ENCODE measurements at regions not wholly inside any gene's neighbourhood (a gene's known extent, or its start where the extent isn't known, plus 50 kb on each side); places are given as distances from the start of the nearest gene placed in this dataset.

DNA sequence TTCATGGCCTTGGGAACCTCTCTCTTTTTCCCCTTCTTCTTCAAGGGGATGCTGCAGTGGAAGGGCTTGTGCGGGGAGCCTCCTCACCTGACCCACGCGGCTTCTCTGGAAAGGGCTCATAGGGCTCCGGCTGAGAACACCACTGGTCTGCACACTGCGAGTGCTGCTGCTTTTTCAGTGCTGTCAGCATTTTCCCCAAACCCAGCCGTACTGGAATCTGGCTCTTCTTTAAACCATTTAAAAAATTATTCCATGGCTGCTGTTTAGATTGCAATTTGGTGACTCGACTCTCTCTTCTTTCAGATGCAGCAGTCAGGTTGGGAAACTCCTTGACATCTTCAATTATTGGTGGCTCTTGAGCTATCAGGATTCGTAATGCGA, 272.6 kb upstream of the DSEL start:
- TF ChIP-seq, protein P1, sequence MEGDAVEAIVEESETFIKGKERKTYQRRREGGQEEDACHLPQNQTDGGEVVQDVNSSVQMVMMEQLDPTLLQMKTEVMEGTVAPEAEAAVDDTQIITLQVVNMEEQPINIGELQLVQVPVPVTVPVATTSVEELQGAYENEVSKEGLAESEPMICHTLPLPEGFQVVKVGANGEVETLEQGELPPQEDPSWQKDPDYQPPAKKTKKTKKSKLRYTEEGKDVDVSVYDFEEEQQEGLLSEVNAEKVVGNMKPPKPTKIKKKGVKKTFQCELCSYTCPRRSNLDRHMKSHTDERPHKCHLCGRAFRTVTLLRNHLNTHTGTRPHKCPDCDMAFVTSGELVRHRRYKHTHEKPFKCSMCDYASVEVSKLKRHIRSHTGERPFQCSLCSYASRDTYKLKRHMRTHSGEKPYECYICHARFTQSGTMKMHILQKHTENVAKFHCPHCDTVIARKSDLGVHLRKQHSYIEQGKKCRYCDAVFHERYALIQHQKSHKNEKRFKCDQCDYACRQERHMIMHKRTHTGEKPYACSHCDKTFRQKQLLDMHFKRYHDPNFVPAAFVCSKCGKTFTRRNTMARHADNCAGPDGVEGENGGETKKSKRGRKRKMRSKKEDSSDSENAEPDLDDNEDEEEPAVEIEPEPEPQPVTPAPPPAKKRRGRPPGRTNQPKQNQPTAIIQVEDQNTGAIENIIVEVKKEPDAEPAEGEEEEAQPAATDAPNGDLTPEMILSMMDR (IDR thresholded peaks at IDR 0.05): no peak
- no peak for TF ChIP-seq ZFX (IDR thresholded peaks at IDR 0.05; ENCODE audit: borderline replicate concordance)
